Kidney epithelial cell (primary cell): ENCODE measurements at regions not wholly inside any gene's neighbourhood (a gene's known extent, or its start where the extent isn't known, plus 50 kb on each side); places are given as distances from the start of the nearest gene placed in this dataset.

Experiments used
- DNase-seq: peaks from one replicate; pipeline ENCODE4 v3.0.0-alpha.2; 2010; ENCODE audit warnings: low read depth
- H3K27me3 ChIP-seq: 2 replicates; pipeline ENCODE4 v1.6.0; 2011; ENCODE audit warnings: low read length; ENCODE audit not compliant: control insufficient read depth, insufficient read depth
- H3K36me3 ChIP-seq: 2 replicates; pipeline ENCODE4 v1.5.1; 2011; ENCODE audit warnings: low read length; ENCODE audit not compliant: control insufficient read depth, insufficient read depth
- H3K4me3 ChIP-seq: 2 replicates; pipeline ENCODE4 v1.5.1; 2011; ENCODE audit warnings: low read depth, mild to moderate bottlenecking, control low read depth, low read length
- TF ChIP-seq, protein P1 (sequence below): IDR thresholded peaks from 2 replicates; pipeline ENCODE4 v1.5.1; 2011; ENCODE audit warnings: mild to moderate bottlenecking, moderate library complexity, low read length, control low read depth, inconsistent platforms; ENCODE audit not compliant: insufficient read depth, poor library complexity, severe bottlenecking

DNA sequence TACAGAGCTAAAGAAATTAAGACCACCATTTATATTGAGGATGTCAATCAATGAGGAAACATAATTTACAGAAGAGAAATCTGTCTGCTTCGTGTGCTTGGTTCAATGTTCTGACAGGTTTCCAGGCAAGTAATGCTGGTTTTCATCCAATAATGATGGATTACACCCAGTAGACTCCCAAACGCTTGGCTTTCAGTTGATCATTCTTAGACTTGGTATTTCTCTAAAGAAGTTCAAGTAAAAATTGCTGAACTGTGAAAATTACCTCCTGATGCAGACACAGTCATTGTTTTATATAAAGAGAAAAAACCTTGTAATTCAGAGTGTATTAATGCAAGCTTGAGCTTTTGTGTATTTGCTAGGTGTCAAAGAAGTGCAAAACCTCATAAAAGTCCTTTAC, 85.0 kb downstream of the VCX3A start:
- TF ChIP-seq, protein P1, sequence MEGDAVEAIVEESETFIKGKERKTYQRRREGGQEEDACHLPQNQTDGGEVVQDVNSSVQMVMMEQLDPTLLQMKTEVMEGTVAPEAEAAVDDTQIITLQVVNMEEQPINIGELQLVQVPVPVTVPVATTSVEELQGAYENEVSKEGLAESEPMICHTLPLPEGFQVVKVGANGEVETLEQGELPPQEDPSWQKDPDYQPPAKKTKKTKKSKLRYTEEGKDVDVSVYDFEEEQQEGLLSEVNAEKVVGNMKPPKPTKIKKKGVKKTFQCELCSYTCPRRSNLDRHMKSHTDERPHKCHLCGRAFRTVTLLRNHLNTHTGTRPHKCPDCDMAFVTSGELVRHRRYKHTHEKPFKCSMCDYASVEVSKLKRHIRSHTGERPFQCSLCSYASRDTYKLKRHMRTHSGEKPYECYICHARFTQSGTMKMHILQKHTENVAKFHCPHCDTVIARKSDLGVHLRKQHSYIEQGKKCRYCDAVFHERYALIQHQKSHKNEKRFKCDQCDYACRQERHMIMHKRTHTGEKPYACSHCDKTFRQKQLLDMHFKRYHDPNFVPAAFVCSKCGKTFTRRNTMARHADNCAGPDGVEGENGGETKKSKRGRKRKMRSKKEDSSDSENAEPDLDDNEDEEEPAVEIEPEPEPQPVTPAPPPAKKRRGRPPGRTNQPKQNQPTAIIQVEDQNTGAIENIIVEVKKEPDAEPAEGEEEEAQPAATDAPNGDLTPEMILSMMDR = no peak
- no peak for DNase-seq
- no peaks in the 10 kb centered on the region for H3K27me3 ChIP-seq
- no peak overlapping the region for H3K4me3 ChIP-seq
- no peaks in the 10 kb centered on the region for H3K36me3 ChIP-seq

GRCh38 chrX:6448003-6448402, 86.9 kb downstream of the VCX3A start:
- Histone ChIP-seq H3K36me3 (no peaks in the 10 kb centered on the region), H3K4me3 (no peak overlapping the region), H3K27me3 (no peaks in the 10 kb centered on the region)
- DNase-seq = no peak
- TF ChIP-seq, protein P1 = no peak

GRCh38 chrX:6446582-6446981, 88.3 kb downstream of the VCX3A start:
- H3K4me3 ChIP-seq = no peak overlapping the region
- TF ChIP-seq, protein P1 = no peak
- no peaks in the 10 kb centered on the region for H3K36me3 ChIP-seq
- DNase-seq = no peak
- no peaks in the 10 kb centered on the region for H3K27me3 ChIP-seq

- TF ChIP-seq, protein P1 = no peak
- no peak overlapping the region for H3K4me3 ChIP-seq
- H3K36me3 ChIP-seq = no peaks in the 10 kb centered on the region
- no peaks in the 10 kb centered on the region for H3K27me3 ChIP-seq
- no peak for DNase-seq
These were observed 94.3 kb downstream of the VCX3A start for GRCh38 chrX:6440648-6441047.

DNA sequence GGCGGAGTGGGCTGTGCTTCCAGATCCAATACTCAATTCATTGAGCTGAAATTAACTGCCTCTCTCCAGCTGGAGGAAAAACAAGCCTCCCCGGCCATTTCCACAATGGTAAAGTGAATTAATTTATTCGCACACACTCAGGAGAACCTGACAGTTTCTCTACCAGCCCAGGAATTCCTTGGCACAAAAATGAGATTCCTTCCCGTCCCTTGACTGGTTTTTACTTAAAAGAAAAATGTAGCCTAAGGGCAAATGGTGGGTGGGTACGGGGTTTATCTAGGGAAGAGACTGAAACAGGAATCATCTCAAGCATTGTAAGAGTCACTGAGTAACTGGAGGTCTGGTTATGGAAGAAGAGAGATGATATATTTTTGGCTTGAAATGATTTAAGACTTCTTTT, 102.7 kb downstream of the VCX3A start:
- peak; percentile 2 for DNase-seq
- TF ChIP-seq, protein P1 = no peak
- no peaks in the 10 kb centered on the region for H3K27me3 ChIP-seq
- no peaks in the 10 kb centered on the region for H3K36me3 ChIP-seq
- H3K4me3 ChIP-seq = no peak overlapping the region

DNA sequence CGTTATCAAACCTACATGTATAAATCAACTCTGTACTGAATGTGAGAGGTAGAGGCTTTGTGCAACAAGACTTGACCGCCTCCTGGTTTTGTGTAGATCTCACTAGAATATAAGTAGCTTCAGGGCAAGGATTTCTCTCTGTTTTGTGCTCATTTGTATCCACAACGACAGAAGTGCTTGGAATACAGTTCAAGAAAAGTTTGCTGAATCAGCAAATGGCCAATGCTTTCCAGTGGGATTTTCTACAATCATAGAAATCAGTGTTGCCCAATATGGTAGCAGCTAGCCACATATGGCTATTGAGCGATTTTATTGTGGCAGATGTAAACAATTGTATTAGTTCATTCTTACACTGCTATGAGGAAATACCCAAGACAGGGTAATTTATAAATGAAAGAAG, 127.4 kb downstream of the VCX3A start:
- no peak for DNase-seq
- no peaks in the 10 kb centered on the region for H3K27me3 ChIP-seq
- no peaks in the 10 kb centered on the region for H3K36me3 ChIP-seq
- no peak overlapping the region for H3K4me3 ChIP-seq
- TF ChIP-seq, protein P1 = no peak
